Superior temporal gyrus (tissue), 1 donor: ENCODE measurements at regions not wholly inside any gene's neighbourhood (a gene's known extent, or its start where the extent isn't known, plus 50 kb on each side); places are given as distances from the start of the nearest gene placed in this dataset.

Experiments
- DNase-seq: peaks from one replicate; pipeline ENCODE4 v3.0.0-alpha.2; 2016; ENCODE audit errors: extremely low spot score

DNA sequence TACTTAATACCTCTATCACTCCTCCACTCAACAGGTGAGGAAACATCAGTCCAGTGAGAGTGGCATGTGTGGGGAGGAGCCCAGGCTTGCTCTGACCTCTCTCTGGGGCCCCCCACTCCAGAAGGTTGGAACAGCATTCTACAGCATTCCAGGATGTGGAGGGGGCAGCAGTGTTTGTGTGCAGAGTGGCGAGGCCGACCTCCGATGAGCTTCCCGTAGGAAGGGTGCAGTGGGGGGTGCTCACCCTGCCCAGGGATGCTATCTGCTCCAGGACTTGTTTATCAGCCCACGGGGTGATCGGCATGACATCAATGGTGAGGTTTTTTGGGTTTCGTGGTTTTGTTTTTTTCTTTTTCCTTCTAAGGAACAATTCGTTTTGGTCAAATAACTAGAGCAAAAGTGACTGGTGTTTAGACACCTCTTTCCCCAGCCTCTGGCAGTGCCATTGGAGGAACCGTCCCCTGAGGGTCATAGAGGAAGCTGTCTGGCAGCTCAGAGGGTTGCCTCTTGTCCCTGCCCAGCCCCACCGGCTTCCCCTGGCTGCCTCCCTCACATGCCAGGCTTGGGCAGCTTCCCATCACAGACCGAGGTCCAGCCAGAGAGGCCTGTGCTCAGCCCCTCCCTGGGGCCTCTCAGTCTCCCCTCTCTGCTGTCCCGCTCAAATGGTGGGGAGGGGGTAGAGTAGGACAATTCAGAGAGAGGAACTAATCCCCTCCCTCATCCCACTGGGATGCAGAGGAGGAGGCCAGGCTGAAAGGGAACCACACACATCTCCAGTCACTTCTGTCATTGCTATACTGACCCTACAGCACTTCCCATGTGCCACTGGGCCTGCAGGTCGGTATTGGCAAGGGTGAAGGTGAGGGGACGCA, 96.5 kb downstream of the ZFP36L2 start:
- no peak for DNase-seq

DNA sequence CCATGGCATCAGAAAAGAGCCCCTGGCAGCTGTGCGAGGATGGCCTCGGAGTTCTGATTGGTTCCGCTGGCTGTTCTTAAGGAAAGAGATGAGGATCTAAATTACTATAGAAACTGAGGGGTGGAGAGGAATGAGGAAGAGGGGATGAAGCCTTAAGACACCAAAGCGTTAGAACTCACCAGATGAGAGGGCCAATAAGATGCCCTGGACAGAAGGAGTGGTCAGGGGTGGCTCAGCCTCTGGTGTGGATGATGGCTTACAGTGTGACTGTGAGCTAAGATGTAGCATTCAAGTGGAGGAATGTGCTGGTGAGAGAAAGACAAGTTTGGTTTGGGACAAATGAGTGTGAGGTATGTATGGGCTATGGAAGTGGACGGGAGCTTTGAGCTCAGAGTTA, 97.8 kb downstream of the ZFP36L2 start:
- no peak for DNase-seq

DNA sequence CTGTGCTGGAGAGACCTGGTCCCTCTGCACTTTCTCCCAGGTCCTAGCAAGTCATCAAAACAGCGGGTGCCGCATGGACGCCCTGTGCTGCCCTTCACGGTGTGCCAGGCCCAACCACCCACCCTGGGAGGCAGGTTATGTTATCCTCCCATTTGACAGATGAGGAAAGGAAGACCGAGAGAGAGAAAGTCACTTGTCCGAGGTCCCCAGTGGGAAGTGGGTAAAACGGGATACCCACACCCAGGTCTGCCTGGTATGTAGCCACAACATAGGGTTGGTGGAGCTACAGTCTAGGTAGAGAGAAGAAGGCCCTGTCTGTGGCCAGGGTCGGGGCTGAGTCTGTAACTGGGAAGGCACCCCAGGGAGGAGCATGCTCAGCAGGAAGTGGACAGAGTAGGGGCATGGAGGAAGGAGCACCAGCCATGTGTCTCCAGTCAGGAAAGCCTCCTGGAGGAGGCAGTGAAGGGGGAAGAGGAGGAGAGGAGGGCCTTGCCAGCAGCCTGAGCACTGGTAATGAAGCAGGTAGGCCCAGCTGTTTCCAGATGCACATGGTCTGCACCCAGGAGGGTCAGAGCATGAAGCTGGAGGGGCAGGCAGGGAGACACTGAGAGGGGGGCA, 98.4 kb downstream of the ZFP36L2 start:
- DNase-seq: no peak

DNA sequence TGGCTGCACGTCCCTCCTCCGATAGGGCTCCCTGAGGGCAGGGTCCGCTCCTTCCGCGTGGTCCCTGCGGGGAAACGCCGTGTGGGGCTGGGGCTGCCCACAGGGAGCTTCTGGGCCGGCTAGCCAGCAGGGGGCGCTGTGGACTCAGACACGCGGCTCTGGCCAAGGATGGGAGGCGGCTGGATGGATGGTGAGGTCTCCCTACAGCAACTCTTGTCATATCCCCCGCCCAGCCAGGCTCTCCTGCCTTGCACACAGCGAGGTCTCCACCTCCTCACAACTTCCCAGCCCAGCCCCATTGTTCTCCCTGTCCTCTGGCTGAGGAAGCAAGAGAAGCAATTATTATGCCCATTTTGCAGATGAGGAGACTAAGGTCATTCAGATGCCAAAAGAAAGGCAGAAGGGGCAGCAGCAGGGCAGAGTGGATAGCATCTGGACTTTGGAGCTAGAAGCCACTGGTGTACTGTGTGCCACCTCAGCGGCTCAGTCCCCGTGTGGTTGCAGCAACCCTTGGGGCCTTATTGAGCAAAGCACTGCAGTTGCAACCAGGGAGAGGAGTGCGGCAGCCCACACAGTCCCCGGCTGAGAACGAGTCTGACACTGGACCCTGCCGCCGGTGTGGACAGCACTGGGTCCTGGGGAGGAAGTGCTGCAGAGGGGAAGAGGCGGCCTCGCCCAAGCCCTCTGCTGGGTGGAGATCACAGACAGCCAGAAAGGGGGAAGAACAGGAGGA, 99.0 kb downstream of the ZFP36L2 start:
- DNase-seq: no peak

DNA sequence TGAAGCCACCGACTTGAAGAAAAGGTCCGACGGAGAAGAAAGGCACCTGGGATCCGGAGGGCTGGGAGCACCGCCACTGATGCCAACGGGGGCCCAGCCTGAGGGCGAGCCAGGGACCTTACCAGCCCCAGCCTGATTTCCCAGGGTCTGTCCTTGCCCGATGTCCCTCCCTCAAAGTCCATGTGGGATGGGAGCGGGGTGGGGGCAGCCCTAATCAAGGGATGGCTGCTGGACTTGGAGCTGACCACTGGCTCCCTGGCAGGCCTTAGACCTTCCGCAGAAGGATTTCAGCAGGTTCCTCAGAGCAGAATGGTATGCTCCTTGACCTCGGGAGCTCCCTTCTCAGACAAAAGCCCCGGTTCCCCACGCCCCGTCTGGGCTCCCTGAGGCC, 99.6 kb downstream of the ZFP36L2 start:
- no peak for DNase-seq

DNA sequence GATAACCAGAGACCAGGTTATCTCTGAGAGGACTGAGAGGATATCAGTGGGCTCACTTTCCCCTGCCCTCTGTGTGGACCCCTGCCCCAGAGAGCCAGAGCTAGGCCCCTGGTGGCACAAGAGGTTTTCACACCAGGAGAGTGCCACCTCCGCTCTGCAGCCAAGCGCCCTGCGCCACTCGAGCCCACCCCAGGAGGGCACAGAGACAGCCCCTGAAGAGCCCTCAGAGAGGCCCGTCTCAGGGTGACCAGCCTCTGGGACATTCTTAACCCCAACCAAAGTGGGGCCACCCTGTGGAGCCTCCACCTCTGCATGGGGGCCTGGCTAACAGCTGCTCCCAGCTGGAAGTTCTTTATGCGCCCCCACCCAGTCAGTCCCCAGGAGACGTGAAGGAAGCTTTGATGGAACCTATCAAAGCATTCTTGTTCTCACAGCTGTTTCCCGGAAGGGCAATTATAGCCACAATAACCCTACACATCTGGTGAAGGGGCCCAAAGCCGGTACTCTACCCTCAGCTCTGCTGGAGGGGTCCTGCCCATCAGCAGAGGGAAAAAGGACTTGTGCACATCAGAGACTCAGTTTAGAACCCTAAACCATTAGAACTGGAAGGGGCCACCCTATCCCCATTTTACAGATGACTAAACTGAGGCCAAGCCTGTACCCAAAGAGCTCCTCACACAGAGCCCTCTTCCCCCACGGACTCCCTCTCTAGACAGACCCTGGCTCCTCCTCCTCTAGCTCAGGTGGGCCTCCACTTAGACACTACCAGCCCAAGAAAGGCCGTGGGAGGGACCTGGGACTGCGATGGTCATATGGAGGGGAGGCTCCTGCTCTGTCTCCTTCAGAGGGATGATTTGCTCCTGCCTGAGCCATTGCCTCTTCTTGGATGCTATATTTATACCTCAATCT, 101.1 kb downstream of the ZFP36L2 start:
- no peak for DNase-seq

DNA sequence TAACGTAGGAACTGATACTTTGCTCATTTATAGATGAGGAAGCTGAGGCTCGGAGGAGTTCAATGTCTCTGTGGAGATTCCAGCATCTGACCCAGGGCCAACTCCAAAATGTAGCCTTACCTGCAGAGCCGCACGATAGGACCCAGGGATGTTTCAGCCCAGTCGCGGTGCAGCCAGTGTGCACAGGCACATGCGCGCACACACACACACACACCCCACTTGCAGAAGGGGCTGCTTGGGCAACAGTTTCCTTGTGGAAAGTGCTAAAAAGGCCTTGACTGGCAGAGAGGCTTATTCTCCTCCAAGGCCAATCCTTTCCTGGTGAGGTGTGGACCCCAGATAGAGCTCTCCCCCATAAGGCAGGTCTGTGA, 101.7 kb downstream of the ZFP36L2 start:
- DNase-seq: no peak

DNA sequence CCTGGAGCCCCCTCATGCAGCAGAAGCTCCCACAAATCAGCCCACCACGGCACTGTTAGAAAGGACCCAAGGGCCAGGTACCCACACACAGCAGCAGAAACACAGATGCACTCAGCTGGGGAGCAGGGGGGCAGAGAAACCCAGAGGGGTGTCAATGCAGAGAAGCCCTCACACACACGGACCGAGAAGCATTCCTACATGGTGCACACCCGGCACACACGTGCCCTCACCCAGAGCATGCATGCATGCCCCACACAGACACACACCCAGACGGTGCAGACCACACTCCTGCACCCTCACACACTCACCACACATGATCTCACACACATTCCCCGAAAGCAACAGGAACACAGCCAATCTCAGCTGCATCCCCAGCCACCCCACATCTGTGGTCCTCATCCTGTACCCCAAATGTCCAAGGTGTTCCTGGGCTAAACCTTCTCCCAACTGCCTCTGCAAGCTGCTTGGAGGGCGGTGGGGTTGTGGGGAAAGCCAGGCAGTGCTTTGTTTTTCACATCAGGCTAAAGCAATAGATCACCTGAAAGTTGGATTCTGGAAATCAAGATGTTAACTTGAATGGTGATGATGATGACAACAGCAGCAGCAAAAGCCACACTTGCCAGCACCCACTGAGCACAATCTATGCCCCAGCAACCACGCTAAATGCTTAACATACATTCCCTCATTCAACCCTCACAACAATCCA, 102.3 kb downstream of the ZFP36L2 start:
- no peak for DNase-seq

DNA sequence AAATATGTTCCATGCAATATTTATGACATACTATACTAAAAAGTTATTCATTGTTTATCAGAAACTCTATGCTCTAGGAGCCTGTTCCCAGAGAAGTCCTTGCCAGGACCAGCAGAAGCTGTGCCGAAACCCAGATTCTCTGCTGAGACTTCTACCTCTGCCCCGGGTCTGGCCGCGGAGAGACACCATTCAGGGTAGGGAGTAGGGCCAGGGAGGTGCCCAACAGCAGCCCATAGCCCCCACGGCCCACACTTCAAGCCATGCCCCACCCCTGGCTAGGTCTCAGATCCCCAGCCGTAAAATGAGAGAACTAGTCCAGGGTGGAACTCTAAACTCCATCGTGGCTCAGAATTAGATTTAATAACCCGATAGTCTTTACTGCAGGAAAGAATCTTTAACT, 102.9 kb downstream of the ZFP36L2 start:
- DNase-seq: no peak

DNA sequence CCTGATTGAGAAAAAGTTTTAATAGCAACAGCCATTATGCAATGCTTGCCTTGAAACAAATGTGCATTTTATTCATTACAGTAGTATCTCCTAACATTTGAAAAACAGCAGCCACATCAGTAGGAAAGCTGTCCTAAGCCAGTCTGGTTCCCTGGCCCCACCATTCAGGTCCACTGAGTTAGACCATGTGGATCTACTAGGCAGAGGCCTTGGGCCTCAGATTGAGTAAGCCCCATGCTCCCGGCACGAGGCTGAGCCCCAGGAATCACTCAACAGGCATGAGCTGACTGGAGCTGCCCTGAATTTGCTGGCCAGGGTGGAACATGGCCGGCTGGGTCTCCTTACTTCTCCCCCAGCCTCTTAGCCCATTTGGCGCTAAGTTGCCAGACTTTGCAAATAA, 103.4 kb downstream of the ZFP36L2 start:
- DNase-seq: no peak

DNA sequence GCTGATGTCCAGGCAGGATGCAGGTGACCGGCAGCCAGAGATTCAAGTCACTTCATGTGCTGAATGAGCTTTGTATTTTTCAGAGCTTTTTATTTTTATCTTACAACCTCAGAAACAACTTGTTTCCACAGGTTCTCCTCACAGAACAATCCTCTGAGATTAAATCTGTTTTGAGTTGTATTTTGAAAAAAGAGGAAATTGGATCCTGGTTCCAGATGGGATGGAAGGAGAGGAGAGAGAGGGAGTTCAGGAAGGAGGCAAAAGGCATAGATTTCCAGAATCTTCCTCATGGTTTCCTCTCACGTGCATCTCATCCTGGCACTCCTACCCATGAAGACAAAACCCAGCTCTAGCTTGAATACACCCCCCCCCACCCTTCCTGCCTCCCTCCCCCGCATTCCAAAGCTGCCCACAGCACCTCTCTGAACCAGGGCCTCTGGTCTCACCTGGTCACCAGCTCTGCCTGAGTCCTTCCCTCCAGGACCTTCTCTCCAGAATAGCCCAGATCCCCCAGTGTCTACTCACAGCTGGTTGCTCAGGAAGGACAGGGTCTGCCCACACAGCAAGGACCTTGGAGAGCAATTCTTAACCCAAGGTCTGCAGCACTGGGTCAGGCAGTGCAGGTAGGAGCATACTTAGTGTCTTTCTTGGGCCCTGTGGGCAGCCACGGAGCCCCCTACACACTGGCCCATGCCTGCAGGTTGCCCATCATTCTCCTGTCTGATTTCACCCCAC, 104.7 kb downstream of the ZFP36L2 start:
- no peak for DNase-seq

DNA sequence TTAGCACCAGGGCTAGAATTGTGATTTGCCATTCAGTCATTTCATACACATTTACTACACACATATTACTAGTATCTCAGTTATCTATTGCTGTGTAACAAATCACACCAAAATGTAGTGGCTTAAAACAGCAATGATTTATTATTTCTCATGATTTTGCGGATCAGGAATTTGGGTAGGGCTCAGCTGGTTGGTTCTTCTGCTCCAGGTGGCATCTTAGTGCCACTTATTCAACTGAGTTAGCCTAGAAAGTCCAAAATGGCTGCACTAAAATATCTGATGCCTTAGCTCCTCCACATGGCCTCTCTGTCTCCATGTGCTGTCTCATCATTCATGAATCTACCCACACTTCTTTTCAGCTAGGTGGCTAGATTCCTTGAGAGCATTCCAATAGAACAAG, 107.1 kb downstream of the ZFP36L2 start:
- DNase-seq: no peak

DNA sequence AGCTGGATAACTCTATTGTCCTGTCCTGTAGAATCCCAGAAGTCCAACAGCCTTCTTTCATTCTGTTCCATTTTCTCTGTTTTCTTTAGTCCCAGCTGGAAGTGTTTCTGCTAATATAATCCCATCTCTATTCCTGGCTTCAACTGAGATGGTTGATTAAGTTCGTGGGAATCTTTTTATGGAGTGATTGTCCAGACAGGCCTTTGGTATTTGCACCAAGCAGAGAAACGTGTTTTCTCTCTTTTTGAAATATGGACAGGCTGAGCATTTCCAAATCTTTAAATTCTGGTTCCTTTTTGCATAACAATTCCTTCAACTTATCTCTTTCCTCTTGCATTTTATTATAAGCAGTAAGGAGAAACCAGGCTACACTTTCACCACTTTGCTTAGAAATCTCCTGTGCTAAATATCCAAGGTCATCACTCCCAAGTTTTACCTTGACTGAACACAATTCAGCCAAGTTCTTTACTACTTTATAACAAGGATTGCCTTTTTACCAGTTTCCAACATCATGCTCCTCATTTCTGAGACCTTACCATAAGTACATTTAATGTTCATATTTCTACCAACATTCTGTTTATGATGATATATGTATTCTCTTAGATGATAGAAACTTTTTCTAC, 108.8 kb downstream of the ZFP36L2 start:
- no peak for DNase-seq

DNA sequence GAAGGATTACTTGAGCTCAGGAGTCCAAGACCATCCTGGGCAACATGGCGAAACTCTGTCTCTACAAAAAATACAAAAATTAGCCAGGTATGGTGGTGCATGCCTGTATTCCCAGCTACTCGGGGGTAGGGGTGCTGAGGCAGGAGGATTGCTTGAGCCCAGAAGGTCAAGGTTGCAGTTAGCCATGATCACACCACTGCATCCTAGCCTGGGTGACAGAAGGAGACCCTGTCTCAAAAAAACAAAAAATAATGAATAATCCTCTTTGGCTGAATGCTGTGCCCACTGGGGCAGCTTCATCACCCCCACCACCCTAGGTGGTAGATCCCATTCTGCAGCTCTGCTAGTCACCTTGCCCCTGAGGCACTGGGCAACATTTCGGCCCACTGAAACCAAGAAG, 109.4 kb downstream of the ZFP36L2 start:
- DNase-seq: no peak

DNA sequence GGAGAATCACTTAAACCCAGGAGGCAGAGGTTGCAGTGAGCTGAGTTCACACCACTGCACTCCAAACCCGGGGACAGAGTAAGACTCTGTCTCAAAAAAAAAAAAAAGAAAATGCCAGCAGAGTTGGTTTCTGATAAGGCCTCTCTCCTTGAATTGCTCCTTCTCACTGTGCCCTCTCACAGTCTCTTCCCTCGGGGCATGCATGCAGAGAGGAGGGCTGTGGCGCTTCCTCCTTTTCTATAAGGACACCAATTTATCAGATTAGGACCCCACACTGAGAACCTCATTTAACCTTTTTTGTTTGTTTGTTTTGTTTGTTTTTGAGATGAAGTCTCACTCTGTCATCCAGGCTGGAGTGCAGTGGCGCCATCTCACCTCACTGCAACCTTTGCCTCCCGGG, 110.5 kb downstream of the ZFP36L2 start:
- DNase-seq: no peak

DNA sequence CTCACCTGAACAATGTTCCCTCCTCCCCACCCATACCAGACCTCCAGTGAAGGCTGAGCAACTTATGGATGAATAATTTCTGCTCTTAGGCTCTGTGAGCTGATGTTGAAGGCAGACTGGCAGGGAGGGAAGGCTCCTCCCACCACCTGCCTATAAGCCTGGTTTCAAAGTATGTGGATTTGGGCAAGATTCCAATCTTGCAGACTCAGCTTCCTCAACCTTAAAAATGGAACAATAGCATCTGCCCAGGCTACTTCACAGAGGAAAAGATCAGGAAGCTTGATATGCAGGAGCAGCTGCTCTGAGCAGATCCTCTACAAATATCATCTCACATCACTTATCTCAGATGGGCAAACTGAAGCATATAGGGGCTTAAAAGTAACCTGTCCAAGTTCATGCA, 112.2 kb downstream of the ZFP36L2 start:
- DNase-seq: no peak

DNA sequence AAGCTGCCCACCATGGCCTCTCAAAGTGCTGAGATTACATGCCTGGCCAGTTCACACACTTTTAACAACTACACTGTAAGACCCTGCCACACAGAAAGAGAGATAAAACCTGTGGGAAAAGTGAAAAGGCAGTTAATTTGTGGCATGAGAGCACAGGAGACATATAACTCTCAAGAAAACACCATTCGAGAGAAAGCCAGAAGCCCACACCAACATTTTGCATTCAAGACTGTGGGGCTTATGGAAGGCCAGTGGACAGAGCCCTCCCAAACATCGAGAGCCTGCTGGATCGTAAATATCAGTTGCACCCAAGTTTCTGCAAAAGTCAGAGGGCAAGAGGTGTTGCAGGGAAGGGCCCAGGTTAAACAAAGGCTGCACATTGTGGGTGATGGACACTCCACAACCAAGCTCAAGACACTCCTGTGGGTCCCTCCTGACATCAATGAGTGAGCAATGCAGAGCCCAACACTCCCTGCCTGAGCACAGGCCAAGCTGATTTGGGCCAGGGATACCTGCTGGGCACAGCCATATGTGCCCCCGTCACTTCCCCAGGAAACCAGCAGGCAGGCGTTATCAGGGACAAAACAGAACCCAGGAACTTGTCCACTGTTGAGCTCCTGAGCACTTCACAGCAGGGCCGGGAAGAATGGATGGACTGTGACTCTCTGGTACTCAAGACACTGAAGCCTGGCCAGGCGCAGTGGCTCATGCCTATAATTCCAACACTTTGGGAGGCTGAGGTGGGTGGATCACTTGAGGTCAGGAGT, 114.4 kb downstream of the ZFP36L2 start:
- DNase-seq: no peak

DNA sequence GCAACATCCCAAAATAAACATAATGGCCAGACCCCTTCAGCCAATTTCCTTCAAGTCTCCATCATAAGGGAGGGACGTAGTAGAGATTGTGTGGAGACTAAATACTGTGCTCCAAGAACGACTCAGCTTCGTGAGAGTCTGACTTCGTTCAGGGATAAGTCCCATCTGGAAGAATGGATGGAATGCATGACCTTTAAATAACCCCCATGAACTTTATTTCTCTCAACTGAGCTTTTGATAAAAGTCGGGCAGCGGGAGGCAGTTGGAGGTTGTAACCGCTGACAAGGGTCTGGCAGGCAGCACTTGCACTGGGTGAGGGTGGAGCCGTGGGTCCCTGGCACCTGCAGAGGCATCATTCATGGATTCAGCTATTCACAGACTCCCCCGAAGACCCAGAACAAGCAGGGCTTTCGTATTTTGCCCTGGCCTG, 115.9 kb downstream of the ZFP36L2 start:
- no peak for DNase-seq

DNA sequence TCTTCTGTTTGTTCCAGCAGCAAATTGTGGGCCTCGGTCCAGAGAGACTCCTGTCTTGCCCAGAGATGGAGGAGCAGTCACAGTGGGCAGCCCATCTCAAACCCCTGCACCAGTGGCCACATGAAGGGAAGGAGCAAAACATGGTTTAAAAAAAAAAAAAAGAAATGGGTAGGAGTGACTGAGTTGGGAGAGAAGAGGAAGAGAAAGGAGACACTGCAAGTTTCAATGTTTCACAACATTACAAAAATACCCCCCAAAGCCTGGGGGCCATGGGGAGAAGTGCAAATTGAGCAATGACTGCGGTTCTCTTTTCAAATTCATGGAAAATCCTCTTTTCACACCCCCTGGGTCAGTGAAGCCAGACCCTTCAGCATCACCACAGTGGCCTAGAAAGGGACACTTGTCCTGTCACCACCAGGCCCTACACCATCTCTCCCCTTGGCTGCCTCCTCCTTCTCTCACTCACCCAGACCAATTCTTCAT, 117.1 kb downstream of the ZFP36L2 start:
- peak; percentile 47 for DNase-seq
